SK-N-SH treated with all-trans-retinoic acid at 6 μM for 48 hours (cell line): ENCODE measurements at regions not wholly inside any gene's neighbourhood (a gene's known extent, or its start where the extent isn't known, plus 50 kb on each side); places are given as distances from the start of the nearest gene placed in this dataset.

Experiments
- ATAC-seq: fragments of 200-7000 bp; cut with Tn5 transposase; 3 replicates; pipeline ENCODE4 v1.9.1; 2020; ENCODE audit warnings: mild to moderate bottlenecking, moderate library complexity
- ARNTL ChIP-seq: fragments of 450-650 bp; formaldehyde crosslinking; IDR thresholded peaks from 2 replicates; pipeline ENCODE4 v1.5.0; 2020; ENCODE audit warnings: low read depth, mild to moderate bottlenecking, moderate library complexity, borderline replicate concordance
- BACH2 ChIP-seq: fragments of 250-450 bp; sonication (Bioruptor Pico); IDR thresholded peaks from 2 replicates; pipeline ENCODE4 v1.9.0; 2021; ENCODE audit warnings: mild to moderate bottlenecking, borderline replicate concordance
- CREB5 ChIP-seq: fragments of 250-450 bp; sonication (Bioruptor Pico); IDR thresholded peaks from 2 replicates; pipeline ENCODE4 v1.5.1; 2020; ENCODE audit warnings: low read depth, mild to moderate bottlenecking, moderate library complexity
- CSRNP3 ChIP-seq: fragments of 250-450 bp; sonication (Bioruptor Pico); IDR thresholded peaks from 2 replicates; pipeline ENCODE4 v1.5.1; 2021; ENCODE audit warnings: mild to moderate bottlenecking, moderate library complexity
- GLIS3 ChIP-seq: fragments of 250-450 bp; sonication (Bioruptor Pico); IDR thresholded peaks from 2 replicates; pipeline ENCODE4 v1.5.0; 2020; ENCODE audit warnings: mild to moderate bottlenecking, moderate library complexity
- OSR1 ChIP-seq: fragments of 250-450 bp; sonication (Bioruptor Pico); IDR thresholded peaks from 2 replicates; pipeline ENCODE4 v1.8.0; 2022; ENCODE audit warnings: moderate library complexity, mild to moderate bottlenecking, inconsistent platforms
- PATZ1 ChIP-seq: fragments of 250-450 bp; sonication (Bioruptor Pico); IDR thresholded peaks from 2 replicates; pipeline ENCODE4 v1.8.0; 2020; ENCODE audit warnings: mild to moderate bottlenecking, moderate library complexity, borderline replicate concordance
- PPARA ChIP-seq: fragments of 250-450 bp; sonication (Bioruptor Pico); IDR thresholded peaks from 2 replicates; pipeline ENCODE4 v1.5.0; 2020; ENCODE audit warnings: mild to moderate bottlenecking, borderline replicate concordance
- RARB ChIP-seq: fragments of 250-450 bp; sonication (Bioruptor Pico); IDR thresholded peaks from 2 replicates; pipeline ENCODE4 v1.8.0; 2021; ENCODE audit warnings: mild to moderate bottlenecking, moderate library complexity
- TCF4 ChIP-seq: fragments of 250-450 bp; sonication (Bioruptor Pico); IDR thresholded peaks from 2 replicates; pipeline ENCODE4 v1.8.0; 2021; ENCODE audit warnings: mild to moderate bottlenecking, moderate library complexity, borderline replicate concordance
- TOX ChIP-seq: fragments of 250-450 bp; sonication (Bioruptor Pico); IDR thresholded peaks from 2 replicates; pipeline ENCODE4 v1.8.0; 2021; ENCODE audit warnings: mild to moderate bottlenecking, moderate library complexity, borderline replicate concordance
- TSHZ2 ChIP-seq: fragments of 250-450 bp; sonication (Bioruptor Pico); IDR thresholded peaks from 2 replicates; pipeline ENCODE4 v1.5.0; 2020; ENCODE audit warnings: mild to moderate bottlenecking, moderate library complexity
- ZC3H10 ChIP-seq: fragments of 250-450 bp; sonication (Bioruptor Pico); IDR thresholded peaks from 2 replicates; pipeline ENCODE4 v1.5.1; 2021; ENCODE audit warnings: mild to moderate bottlenecking, moderate library complexity
- ZFP3 ChIP-seq: fragments of 250-450 bp; sonication (Bioruptor Pico); IDR thresholded peaks from 2 replicates; pipeline ENCODE4 v1.5.0; 2020; ENCODE audit warnings: mild to moderate bottlenecking, moderate library complexity
- ZFP30 ChIP-seq: fragments of 450-650 bp; formaldehyde crosslinking; IDR thresholded peaks from 2 replicates; pipeline ENCODE4 v1.5.0; 2022; ENCODE audit warnings: mild to moderate bottlenecking, moderate library complexity
- ZNF565 ChIP-seq: fragments of 450-650 bp; formaldehyde crosslinking; conservative IDR thresholded peaks from 2 replicates; pipeline ENCODE4 v1.5.0; 2020; ENCODE audit warnings: low read depth, mild to moderate bottlenecking, moderate library complexity
- ZNF70 ChIP-seq: fragments of 450-650 bp; formaldehyde crosslinking; IDR thresholded peaks from 2 replicates; pipeline ENCODE4 v1.5.0; 2020; ENCODE audit warnings: mild to moderate bottlenecking, moderate library complexity
- TF ChIP-seq, protein P1 (sequence below): fragments of 250-450 bp; sonication (Bioruptor Pico); IDR thresholded peaks from 2 replicates; pipeline ENCODE4 v1.8.0; 2021; ENCODE audit warnings: low read depth, mild to moderate bottlenecking, moderate library complexity, borderline replicate concordance

GRCh38 chr17:77548967-77549366 lies 408.2 kb downstream of the SEC14L1 start:
- TF ChIP-seq RARB (CRISPR knock-in tag) = no peak
- no peak for ATAC-seq

- no peak for ATAC-seq
Observed at GRCh38 chr17:77549726-77550366, 408.7 kb upstream of the TNRC6C start.

DNA sequence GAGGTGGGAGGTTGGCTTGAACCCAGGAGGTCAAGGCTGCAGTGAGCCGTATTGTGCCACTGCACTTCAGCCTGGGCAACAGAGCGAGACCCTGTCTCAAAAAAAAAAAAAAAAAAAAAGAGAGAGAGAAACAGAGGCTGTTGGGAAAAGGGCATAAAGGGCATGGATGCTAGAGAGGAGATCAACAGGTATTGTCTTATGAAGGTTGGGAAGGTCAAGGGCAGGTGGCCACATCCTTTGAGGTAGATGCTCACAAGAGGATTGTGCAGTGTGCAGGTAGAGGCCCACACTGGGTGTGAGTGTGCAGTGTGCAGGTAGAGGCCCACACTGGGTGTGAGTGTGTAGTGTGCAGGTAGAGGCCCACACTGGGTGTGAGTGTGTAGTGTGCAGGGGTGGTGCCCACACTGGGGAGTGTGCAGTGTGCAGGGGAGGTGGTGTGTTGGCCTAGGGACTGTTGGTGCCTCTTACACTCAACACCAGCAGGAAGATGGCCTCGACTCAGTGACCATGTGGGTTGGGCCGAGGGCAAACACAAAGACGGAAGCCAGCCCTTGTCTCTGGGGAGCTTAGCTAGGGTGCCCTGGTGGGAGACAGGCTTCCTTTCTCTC lies 404.9 kb upstream of the TNRC6C start:
- no peak for ATAC-seq
- TF ChIP-seq ZFP3 (no peak), ZFP30 (CRISPR knock-in tag) (no peak), ARNTL (no peak), TCF4 (CRISPR knock-in tag) (no peak), ZC3H10 (CRISPR knock-in tag) (no peak), CSRNP3 (no peak), BACH2 (CRISPR knock-in tag) (no peak), RARB (CRISPR knock-in tag) (no peak)

More at GRCh38 chr17:77549726-77550366, 408.7 kb upstream of the TNRC6C start:
- TF ChIP-seq BACH2 (CRISPR knock-in tag) (no peak), TSHZ2 (CRISPR knock-in tag) (no peak), TOX (CRISPR knock-in tag) (no peak), PATZ1 (no peak), ZNF70 (CRISPR knock-in tag) (no peak), GLIS3 (no peak), RARB (CRISPR knock-in tag) (no peak), ARNTL (no peak)
- TF ChIP-seq, protein P1, sequence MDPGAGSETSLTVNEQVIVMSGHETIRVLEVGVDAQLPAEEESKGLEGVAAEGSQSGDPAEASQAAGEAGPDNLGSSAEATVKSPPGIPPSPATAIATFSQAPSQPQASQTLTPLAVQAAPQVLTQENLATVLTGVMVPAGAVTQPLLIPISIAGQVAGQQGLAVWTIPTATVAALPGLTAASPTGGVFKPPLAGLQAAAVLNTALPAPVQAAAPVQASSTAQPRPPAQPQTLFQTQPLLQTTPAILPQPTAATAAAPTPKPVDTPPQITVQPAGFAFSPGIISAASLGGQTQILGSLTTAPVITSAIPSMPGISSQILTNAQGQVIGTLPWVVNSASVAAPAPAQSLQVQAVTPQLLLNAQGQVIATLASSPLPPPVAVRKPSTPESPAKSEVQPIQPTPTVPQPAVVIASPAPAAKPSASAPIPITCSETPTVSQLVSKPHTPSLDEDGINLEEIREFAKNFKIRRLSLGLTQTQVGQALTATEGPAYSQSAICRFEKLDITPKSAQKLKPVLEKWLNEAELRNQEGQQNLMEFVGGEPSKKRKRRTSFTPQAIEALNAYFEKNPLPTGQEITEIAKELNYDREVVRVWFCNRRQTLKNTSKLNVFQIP (CRISPR knock-in tag) = no peak

- ATAC-seq = no peak
- TF ChIP-seq PPARA (CRISPR knock-in tag) (no peak), OSR1 (CRISPR knock-in tag) (no peak), PATZ1 (no peak), TOX (CRISPR knock-in tag) (no peak), ZNF565 (no peak), ZFP30 (CRISPR knock-in tag) (no peak), TSHZ2 (CRISPR knock-in tag) (no peak), ZNF70 (CRISPR knock-in tag) (no peak), CREB5 (CRISPR knock-in tag) (no peak)
- TF ChIP-seq, protein P1 (CRISPR knock-in tag) = no peak
Observed at GRCh38 chr17:77555121-77555591, 403.3 kb upstream of the TNRC6C start.
